HG03354 (cell line): ENCODE measurements at regions not wholly inside any gene's neighbourhood (a gene's known extent, or its start where the extent isn't known, plus 50 kb on each side); places are given as distances from the start of the nearest gene placed in this dataset.

ENCODE experiments used
- ATAC-seq: cut with Tn5 transposase; IDR thresholded peaks from one replicate; pipeline ENCODE4 v1.9.1; 2021; ENCODE audit warnings: mild to moderate bottlenecking; ENCODE audit not compliant: unreplicated experiment, poor library complexity, severe bottlenecking

DNA sequence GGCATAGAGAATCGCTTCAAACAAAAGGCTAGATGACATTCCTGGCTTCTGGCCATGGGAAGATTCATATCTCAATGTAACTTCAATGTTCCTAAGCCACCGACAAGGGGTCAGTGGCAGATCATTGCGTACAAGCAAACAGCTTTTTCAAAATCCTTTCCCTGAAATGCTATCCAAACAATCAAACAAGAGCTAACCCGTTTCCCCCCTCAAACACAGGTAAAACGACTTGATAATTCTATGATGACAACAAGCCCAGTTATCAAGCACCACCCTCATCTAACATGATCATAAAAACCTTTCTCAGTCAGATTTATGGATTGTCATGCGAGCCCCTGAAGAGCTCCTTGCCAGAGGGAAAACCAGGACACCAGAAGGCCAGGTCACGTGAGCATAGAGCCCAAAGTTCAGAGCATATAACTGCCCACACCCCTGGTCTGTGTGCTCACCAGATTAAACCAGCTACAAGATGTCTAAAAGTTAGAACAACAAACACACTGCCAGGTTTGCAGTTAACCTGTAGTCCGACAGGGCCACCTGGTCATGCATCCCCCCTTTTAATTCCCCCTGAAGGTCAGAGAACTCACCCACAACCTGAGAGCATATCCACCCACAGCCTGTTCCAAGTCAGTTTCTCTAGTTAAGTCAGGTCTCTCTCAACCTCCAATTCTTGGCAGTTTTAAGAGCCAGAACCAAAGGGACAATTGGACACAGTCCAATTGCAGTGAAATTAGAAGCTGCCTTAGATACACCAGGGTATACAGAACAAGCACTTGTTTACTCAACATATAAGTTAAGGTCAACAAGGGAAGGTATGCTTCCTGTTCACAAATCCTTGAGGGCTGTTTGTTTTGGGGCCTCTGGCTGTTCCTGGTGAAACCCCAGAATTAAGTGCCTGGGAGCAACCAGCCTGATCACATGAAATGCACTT is 248.1 kb upstream of the PPARGC1A start:
- ATAC-seq, result no peak

DNA sequence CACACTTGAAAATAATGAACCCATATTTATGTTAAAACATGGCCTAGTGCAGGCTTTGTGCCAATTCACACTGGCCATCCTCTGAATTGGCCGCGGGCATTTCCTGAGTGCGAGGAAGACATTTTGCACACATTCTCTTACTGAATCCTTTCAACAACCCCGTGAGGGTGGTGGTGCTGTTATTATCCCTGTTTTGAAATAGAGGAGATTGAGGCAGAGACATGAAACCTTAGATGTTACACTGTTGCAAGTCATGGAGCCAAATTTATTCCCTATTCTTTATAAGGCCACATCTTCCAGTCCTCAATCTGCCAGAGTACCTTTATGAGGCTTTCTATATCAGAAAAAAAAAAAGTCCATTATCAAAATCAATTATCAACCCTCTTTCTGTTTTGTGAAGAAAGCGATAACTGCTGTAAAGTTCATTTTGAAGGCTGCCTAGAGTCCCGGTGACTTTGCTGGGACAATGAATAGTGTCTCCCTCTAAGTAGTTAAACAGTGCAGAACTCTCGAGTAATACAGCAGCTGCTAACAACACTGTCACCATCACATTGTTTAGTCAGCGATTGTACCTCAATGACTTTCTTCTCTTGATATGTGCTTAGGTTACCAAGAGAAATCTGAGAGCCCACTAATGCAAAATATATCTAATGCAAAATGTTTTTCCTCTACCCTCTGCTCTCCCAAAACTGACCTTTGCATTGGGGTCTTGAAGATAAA is 242.3 kb upstream of the PPARGC1A start:
- no peak for ATAC-seq

DNA sequence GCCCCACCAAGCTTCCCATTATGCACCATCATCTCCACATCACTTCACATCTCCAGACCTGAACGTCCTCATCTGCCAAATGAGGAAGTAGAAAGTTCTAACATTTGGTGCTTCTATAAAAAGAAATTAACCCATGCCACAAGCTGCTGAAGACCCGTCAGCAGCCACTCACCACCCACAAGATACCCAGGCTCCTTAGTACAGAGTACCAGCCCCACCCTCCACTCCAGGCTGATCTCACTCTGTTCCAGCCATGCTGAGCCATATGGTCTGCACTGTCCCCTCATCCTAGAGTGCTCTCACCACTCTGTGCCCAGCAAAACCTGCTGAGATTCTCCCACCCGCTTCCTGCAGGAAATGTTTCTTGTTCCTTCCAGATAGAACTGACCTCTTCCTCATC is 240.8 kb upstream of the PPARGC1A start:
- no peak for ATAC-seq

DNA sequence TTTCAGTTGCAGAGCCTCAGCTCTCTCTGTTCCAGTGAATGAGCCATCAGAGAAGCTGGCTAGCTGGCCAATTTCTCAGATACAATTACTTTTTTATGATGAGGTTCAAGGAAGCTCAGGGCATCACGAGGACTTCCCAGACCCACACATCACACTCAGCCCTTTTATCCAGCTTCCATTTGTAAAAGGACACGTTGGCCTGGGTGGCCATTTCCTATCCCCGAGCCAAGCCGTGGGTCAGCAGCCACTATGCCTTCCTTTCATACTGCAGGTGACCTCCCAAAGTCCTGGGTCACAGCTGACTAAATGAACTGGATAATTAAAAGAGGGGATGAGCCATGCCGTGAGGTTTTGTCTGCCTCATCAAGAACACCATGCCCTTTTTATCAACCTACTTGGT is 236.9 kb upstream of the PPARGC1A start:
- no peak for ATAC-seq

DNA sequence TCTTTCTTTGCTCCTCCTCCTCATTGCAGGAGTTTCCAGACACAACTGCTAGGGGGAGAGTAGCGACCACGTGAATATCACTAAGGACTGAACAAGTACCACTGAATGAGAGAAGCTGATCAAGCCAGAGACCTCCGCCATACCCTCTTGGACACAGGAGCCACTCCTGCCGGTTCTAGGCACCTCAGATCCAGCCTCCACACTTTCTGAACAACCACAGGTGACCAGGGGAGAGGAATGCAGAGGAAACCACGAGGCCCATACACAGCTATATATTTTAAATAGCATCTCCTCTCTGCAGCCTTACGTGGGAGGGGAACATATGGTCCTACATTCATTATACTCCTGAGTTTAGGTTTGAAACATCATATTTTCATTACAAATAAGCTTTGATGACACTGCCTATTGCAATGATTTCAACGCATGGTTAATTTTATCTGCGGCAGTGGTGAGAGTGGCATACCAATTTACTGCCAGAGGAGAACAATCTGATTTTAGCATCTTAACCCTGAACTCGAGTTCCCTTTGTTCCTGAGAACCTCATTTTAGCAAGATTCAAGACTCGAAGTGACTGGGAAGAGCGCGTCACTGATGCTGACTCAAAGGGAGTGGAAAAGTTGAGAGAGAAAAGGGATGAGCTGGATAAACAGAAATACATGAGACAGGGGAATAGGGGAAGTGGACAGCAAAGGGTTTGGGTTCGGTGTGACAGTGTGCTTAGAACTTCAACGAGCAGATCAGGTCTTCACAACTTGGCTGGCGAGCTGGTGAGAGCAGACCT is 231.7 kb upstream of the PPARGC1A start:
- ATAC-seq, result no peak

DNA sequence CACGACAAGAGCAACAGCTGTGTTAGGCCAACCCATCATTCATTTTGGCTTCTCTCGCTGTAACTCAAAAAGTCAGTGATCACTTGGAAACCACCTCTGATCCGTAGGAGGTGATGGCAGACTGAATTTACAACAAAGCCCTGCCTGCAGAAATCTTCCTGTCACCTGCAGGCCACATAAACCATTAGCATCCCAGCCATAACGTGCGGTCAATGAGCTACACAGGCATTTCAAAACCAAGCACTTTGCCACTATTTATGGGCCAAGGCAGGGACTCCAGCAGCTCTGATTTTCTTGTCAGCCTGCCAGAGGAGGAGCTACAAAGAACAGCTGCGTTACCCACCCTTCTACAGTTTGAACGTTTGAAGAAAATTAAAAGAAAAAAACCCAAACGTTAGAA is 228.1 kb upstream of the PPARGC1A start:
- ATAC-seq, result no peak

DNA sequence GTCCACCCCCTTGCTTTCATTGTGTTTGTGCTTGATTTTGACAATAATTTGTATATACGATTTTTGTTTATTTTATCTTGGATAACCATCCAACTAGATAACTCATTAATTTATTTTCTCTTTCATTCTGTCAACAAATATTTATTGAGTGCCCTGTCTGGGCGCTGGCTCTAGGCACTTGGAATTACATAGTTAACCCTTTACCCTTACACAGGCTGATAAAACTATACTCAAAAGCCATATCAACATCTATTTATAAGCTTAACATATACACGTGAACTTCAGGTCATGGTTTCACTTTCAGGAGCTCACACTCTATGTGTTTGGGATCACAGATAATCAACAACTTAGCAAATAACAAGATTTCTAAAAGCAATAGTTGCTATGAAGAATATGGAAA is 226.3 kb upstream of the PPARGC1A start:
- no peak for ATAC-seq

DNA sequence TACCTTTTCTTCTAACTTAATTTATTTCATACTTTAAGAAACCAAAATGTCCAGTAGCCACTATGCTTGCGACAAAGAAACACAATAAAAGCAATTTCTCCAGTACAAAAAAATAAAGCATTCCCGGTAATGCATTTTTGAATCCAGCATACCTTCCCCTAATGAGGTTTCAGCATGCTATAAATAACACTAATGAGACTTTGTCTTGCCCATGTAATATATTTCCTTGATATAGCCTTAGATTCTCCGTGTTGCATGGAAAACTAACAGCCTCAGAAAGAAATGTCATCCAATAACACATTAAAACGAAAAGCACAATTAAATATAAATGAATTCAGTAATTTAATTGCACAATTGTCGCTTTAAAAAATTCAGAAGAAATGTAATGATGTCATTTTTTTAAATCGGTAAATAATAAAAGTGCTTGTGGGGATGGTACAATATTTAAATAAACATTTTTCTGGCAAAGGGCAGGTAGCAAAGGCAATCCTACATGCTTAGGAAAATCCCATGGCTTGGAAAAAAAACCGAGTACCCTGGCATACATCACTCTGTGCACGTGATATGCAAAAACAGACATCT is 225.2 kb upstream of the PPARGC1A start:
- ATAC-seq, result no peak

DNA sequence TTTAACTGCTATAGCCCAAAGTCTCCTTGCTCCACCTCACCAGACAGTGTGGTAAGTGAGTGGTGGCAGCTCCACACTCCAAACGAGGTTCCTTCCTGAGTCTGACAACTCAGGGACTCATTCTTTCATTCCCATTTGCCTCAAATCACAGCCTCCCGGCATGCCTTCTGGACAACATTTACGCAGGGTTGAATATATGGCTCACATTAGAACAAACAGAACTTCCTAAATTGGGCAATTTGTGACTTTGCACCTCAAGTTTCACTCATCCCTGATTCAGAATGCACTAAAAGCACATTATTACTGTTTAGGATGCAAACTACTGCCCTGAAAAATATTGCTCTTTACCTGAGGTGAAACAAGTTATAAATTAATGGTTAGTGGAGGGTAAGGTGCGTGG is 224.6 kb upstream of the PPARGC1A start:
- no peak for ATAC-seq

DNA sequence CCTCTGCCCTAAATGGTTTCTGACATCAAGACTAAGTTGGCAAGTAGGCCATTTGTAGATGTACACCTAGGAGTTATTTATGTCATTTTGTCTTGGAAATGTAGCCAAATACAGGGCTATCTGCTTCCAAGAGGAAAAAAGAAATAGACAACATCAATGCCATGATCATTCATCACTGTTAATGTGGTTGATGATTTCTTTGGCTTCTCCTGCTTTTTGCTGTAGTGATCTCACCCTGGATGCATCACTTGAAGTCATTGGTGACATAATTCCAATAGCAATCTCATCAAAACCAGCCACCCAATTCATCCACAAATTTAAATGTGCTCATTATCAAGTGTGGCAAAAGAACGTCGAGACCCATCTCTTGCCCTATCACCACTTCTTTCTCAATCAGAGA is 222.6 kb upstream of the PPARGC1A start:
- no peak for ATAC-seq

DNA sequence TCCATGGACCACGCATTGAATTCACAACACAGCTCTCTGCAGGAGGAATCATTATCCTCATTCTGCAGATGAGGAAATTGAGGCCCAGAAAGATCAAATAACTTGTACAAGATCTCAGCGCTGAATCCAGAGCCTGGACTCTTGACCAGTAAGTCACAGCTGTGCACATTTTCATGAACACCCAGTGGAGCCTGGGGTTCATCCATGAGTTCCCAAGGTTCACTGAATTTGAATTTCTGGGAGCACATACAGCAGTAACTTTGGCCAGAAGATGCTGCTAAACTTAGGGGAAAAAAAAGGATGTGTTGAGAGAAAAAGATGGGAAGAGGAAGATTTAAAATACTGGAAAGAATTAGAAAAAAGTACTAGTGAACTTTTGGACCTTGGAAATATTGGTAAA is 218.7 kb upstream of the PPARGC1A start:
- no peak for ATAC-seq

DNA sequence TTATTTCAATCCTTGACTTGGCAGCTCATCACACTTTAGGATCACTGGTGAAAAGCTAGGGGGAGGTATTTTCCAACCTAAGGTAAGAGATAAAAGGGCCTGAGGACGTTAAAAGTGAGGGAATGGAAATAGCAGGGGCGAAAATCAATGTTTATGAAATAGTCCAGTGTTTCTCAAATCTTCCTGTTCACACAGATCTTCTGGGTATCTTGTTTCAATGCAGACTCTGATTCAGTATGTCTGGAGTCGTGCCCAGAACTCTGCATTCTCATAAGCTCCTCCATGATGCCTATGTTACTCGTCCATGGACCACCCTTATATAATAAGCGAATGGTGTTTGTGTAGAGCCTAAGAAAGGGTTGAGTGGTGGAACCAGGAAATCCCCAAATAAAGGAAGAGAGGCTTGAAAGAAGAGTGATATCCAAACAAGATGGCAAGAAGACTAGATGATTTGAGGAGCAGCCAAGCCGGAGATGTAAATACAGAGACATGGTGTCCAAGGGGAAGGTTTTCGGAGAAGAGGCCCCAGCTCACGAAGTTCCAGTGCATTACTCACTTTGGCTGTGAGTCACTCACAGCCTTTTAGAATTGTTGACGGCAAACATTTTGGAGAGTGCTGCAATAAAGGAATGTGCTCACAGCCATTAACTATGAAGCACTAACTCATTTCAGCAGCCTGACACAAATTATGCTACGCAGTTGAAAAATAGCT is 215.6 kb upstream of the PPARGC1A start:
- no peak for ATAC-seq

DNA sequence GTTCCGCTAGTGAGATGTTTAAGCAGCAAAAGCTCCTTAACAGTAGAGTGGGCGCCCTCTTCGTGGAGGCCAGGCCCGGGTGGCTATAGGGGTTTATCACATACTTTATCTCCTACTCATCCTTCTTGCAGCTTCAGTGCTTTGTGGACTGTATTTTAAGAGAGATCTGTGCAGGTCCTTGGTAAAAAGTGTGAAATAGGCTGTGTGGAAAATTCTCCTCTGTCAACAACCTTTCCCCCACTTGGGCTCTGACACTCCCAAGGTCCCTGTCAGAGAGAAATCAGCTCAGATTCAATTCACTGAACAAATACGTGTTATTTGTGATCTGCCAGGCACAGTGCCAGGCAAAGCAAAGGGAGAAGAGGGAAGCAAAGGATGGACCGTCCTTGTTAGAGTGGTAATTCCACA is 214.3 kb upstream of the PPARGC1A start:
- ATAC-seq, result no peak

DNA sequence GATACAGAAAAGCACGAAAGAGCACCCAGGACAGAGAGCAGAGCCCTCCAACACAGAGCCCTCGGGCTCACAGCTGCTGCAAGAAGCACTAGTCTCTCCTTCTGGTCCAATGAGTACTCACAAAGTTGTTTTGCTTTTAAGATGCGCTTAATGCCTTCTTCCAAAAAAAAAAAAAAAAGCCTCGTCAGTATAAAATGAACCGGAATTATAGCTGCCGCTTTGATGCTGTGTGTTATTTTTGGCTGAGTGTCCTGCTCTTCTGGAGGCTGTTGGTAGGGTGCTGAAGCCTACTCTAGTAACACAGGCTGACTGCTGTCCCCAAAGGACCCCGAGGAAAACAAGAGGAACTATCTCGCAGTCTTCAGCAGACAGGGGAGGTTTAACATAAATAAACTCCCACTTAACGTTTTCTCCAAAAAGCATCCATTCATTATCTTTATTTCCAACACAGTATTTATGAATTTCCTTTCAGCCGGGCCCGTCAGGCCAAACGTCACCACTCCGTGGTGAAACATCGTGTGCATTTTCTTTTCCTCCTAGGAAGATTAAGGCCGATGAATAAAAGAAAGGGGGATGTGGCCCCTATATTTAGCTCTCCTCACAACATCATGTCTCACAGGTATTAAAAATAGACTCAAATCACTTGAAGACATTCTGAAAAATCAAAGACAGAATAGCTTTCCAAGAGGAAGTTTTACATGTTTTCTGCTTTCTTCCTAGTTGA is 213.7 kb upstream of the PPARGC1A start:
- no peak for ATAC-seq

DNA sequence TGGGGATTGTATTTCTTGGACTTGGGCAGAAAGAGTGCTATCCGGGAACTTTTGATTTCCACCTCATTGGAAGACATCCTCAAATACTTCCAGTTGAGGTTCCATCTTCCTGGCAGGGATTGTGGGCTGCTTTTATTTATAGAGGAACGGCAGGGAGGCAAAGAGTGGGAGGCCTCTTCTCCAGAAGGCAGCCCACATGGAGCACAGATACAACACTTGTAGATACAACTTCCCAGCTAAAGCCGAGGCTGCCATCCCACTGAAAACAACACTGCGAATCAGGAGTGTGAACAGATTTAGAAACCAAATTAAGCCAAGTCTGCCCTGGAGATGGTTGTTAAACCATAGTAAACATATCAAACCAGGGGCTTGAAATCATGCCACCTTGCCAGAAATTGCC is 212.8 kb upstream of the PPARGC1A start:
- ATAC-seq, result no peak

DNA sequence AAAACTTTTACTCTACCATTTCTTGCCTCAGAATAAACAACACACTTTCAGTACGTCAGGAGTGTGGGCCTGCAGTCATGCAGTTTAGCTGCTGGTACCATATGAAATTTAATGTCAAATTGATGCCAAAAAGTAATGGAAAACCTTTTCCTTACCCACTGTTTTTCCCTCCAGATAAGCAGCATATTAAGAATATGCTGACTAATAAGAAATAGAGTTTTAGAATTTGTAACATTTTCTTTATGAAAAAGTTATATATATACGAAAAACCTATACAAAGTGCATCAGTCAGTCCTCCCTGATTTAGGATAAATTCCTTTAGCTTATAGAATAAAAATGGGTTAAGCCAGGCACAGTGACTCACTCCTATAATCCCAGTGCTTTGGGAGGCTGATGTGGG is 206.8 kb upstream of the PPARGC1A start:
- no peak for ATAC-seq

DNA sequence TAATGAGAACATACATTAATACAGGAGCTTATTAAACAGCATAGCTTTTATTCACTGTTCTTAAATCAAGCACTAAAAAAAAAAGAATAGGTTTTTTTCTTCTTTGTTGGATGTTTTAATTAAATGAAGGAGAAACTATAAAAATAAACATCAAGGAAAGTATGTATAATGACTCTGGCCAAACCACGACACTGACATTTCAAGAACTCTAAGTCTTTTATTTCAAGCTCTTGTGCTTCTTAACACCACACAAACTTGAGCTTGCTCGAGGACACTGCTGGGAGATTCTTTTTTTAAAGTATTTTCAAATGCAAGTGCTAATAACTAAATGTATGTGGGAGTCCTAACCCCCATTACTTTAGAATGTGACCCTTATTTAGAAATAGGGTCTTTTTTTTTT is 204.9 kb upstream of the PPARGC1A start:
- no peak for ATAC-seq

DNA sequence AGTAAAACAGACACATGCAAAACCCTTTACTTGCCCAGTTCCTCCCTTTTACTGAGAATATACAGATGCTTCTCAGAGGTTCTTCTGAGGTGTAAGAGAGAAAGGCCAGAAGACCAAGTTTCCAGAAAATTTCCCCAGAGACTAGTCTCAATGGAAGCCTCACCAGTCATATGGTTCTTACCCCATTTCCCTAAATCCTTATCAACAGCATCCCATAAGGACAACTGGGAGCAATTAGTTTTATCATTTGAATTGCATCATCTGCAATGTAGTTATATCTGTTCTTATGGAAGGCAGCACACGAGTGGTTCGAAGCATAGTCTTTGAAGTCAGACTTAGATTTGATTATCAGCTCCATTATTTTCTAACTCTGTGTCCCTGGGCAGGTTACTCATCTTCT is 203.6 kb upstream of the PPARGC1A start:
- no peak for ATAC-seq
